Hepatocyte (in vitro differentiated cells): ENCODE measurements at regions not wholly inside any gene's neighbourhood (a gene's known extent, or its start where the extent isn't known, plus 50 kb on each side); places are given as distances from the start of the nearest gene placed in this dataset.

ENCODE experiments used
- CTCF ChIP-seq: fragments of 200-600 bp; sonication (generic); IDR thresholded peaks from 2 replicates; pipeline ENCODE4 v1.5.1; 2016; ENCODE audit warnings: antibody characterized with exemption, mild to moderate bottlenecking; ENCODE audit not compliant: poor library complexity
- EZH2 ChIP-seq: fragments of 200-600 bp; sonication (generic); IDR thresholded peaks from 2 replicates; pipeline ENCODE4 v1.6.1; 2016; ENCODE audit warnings: antibody characterized with exemption, mild to moderate bottlenecking, borderline replicate concordance

- TF ChIP-seq CTCF = no peak
- TF ChIP-seq EZH2 = no peak
Observed at GRCh38 chr3:174431717-174432116, 427.4 kb upstream of the NAALADL2 start.
